Fibroblast of lung (primary cell): ENCODE measurements at regions not wholly inside any gene's neighbourhood (a gene's known extent, or its start where the extent isn't known, plus 50 kb on each side); places are given as distances from the start of the nearest gene placed in this dataset.

Experiments used
- DNase-seq, 2 donors: peaks; one replicate each; pipeline versions ENCODE4 v3.0.0 to v3.0.0-alpha.2; 2010; ENCODE audit warnings: low read depth in 2 of 2
- H2AFZ ChIP-seq: 2 replicates; pipeline ENCODE4 v1.5.1; 2012; ENCODE audit warnings: low read length, control low read depth, inconsistent platforms
- H3K27ac ChIP-seq: 2 replicates; pipeline ENCODE4 v1.5.1; 2011; ENCODE audit warnings: low read length, control low read depth; ENCODE audit not compliant: insufficient read depth
- H3K27me3 ChIP-seq: 2 replicates; pipeline ENCODE4 v1.5.1; 2011; ENCODE audit warnings: mild to moderate bottlenecking, low read length; ENCODE audit not compliant: control insufficient read depth, insufficient read depth
- H3K36me3 ChIP-seq: 2 replicates; pipeline ENCODE4 v1.5.1; 2011; ENCODE audit warnings: low read length; ENCODE audit not compliant: control insufficient read depth, insufficient read depth
- H3K4me1 ChIP-seq: 2 replicates; pipeline ENCODE4 v1.5.1; 2011; ENCODE audit warnings: low read length; ENCODE audit not compliant: control insufficient read depth, insufficient read depth; ENCODE audit errors: extremely low read depth
- H3K4me2 ChIP-seq: 2 replicates; pipeline ENCODE4 v1.5.1; 2011; ENCODE audit warnings: low read length, control low read depth; ENCODE audit not compliant: insufficient read depth; ENCODE audit errors: extremely low read depth
- H3K4me3 ChIP-seq, 4 experiments: fragments of 200-600 bp in 1 of 4; sonication (generic) in 1 of 4; replicated peaks in 1 of 4; 2 replicates each; pipeline ENCODE4 v1.5.1; 2011 to 2016; ENCODE audit warnings: low read length in 4 of 4, low read depth in 3 of 4, mild to moderate bottlenecking in 3 of 4, control low read depth in 2 of 4, inconsistent platforms in 1 of 4, mixed read lengths in 1 of 4; ENCODE audit not compliant: insufficient read depth in 1 of 4; ENCODE audit errors: control extremely low read depth in 1 of 4
- H3K79me2 ChIP-seq: 2 replicates; pipeline ENCODE4 v1.5.1; 2012; ENCODE audit warnings: mild to moderate bottlenecking, low read length, inconsistent platforms; ENCODE audit not compliant: control insufficient read depth, insufficient read depth
- H3K9ac ChIP-seq: 2 replicates; pipeline ENCODE4 v1.5.1; 2011; ENCODE audit warnings: mild to moderate bottlenecking, low read length, control low read depth; ENCODE audit not compliant: insufficient read depth
- H3K9me3 ChIP-seq: 2 replicates; pipeline ENCODE4 v1.5.1; 2012; ENCODE audit warnings: low read depth, low read length; ENCODE audit not compliant: control insufficient read depth, insufficient read depth
- H4K20me1 ChIP-seq: 2 replicates; pipeline ENCODE4 v1.5.1; 2011; ENCODE audit warnings: low read length; ENCODE audit not compliant: control insufficient read depth, insufficient read depth; ENCODE audit errors: extremely low read depth
- EZH2 ChIP-seq: IDR thresholded peaks from 2 replicates; pipeline ENCODE4 v1.5.1; 2012; ENCODE audit warnings: low read length, control low read depth, mild to moderate bottlenecking; ENCODE audit errors: missing control alignments
- TF ChIP-seq, protein P1 (sequence below), 2 donors: IDR thresholded peaks in 1 of 2; conservative IDR thresholded peaks in 1 of 2; 1 replicate in 1 of 2; 2 replicates in 1 of 2; pipeline ENCODE4 v1.5.1; 2011 to 2012; ENCODE audit warnings: low read length in 2 of 2, control low read depth in 1 of 2, inconsistent platforms in 1 of 2, low read depth in 1 of 2, mild to moderate bottlenecking in 1 of 2

DNA sequence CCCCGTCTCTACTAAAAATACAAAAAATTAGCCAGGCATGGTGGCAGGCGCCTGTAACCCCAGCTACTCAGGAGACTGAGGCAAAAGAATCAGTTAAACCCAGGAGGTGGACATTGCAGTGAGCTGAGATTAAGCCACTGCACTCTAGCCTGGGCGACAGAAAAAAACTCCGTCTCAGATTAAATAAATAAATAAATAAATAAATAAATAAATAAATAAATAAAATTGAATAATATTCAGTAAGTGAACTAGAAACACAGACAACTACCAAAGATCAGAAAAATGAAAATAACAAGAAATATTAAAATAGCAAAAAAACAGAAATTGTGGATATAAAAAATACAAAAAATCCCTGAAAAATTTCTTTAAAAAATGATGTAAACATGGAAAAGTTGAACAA is 172.4 kb downstream of the ZNF486 start:
- no peaks in the 10 kb centered on the region for H3K9me3 ChIP-seq
- H3K4me1 ChIP-seq: no peaks in the 10 kb centered on the region
- H3K36me3 ChIP-seq: no peaks in the 10 kb centered on the region
- no peak overlapping the region for H3K9ac ChIP-seq
- no peaks in the 10 kb centered on the region for H3K27me3 ChIP-seq
- H3K27ac ChIP-seq: no peak overlapping the region
- H2AFZ ChIP-seq: no peak overlapping the region
- H3K4me2 ChIP-seq: no peak overlapping the region
- no peak for DNase-seq
- no peak for TF ChIP-seq EZH2
- TF ChIP-seq, protein P1, sequence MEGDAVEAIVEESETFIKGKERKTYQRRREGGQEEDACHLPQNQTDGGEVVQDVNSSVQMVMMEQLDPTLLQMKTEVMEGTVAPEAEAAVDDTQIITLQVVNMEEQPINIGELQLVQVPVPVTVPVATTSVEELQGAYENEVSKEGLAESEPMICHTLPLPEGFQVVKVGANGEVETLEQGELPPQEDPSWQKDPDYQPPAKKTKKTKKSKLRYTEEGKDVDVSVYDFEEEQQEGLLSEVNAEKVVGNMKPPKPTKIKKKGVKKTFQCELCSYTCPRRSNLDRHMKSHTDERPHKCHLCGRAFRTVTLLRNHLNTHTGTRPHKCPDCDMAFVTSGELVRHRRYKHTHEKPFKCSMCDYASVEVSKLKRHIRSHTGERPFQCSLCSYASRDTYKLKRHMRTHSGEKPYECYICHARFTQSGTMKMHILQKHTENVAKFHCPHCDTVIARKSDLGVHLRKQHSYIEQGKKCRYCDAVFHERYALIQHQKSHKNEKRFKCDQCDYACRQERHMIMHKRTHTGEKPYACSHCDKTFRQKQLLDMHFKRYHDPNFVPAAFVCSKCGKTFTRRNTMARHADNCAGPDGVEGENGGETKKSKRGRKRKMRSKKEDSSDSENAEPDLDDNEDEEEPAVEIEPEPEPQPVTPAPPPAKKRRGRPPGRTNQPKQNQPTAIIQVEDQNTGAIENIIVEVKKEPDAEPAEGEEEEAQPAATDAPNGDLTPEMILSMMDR (conservative IDR thresholded peaks at IDR 0.05 in 1 of 2, IDR thresholded peaks at IDR 0.05 in 1 of 2; ENCODE audit: low read depth in 1 of 2, low read length in 2 of 2): no peak
- no peak overlapping the region for H3K4me3 ChIP-seq
- no peaks in the 10 kb centered on the region for H3K79me2 ChIP-seq
- H4K20me1 ChIP-seq: no peaks in the 10 kb centered on the region

DNA sequence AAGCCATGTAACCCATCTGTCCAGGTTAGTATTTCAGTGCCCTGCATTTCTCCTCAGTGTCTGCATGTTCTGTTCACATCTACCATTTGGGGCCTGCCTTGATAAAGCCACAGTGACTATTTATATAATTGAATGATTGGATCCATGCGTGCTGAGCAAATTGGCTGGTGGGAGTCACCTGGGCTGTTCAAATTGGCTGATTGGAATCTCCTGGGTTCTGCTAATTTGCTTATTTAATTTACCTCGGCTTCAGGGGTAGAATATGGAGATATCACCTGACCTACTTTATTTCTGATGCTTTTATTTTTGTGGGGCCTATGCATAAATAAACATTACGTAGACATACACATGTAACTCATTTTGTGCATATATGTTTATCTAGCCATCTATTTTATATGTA is 167.7 kb downstream of the ZNF486 start:
- Histone ChIP-seq H3K27me3 (no peaks in the 10 kb centered on the region), H3K9ac (no peak overlapping the region), H3K36me3 (no peaks in the 10 kb centered on the region), H4K20me1 (no peaks in the 10 kb centered on the region), H2AFZ (no peak overlapping the region), H3K4me3 (no peak overlapping the region), H3K79me2 (no peaks in the 10 kb centered on the region), H3K9me3 (no peaks in the 10 kb centered on the region), H3K4me1 (no peaks in the 10 kb centered on the region), H3K4me2 (no peak overlapping the region), H3K27ac (no peak overlapping the region)
- no peak for TF ChIP-seq EZH2
- TF ChIP-seq, protein P1 (conservative IDR thresholded peaks at IDR 0.05 in 1 of 2, IDR thresholded peaks at IDR 0.05 in 1 of 2; ENCODE audit: low read depth in 1 of 2, low read length in 2 of 2): no peak
- no peak for DNase-seq

DNA sequence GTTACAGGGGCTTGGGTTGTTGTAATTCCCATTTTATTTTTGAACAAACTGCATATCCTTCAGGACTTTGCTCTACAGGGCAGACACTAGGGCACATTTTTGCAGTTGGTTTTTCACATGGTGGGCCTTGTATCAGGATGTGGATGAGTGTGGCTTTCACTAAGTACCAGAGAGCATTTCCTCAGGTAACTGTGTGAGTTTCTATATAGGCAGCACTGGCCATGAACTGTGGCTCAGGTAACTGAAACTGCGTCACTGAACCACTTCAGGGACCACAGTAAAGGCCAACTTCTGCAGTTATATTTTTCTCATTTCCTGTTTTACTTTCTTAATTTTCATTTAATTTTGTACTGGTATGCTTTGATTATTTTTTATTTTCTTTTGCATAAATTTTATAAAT is 166.5 kb downstream of the ZNF486 start:
- Histone ChIP-seq H3K27ac (no peak overlapping the region), H3K36me3 (no peaks in the 10 kb centered on the region), H3K4me2 (no peak overlapping the region), H3K79me2 (no peaks in the 10 kb centered on the region), H4K20me1 (no peaks in the 10 kb centered on the region), H3K4me1 (no peaks in the 10 kb centered on the region), H3K9ac (no peak overlapping the region), H3K4me3 (no peak overlapping the region), H3K27me3 (no peaks in the 10 kb centered on the region), H3K9me3 (no peaks in the 10 kb centered on the region), H2AFZ (no peak overlapping the region)
- DNase-seq: no peak
- no peak for TF ChIP-seq EZH2
- TF ChIP-seq, protein P1 (conservative IDR thresholded peaks at IDR 0.05 in 1 of 2, IDR thresholded peaks at IDR 0.05 in 1 of 2; ENCODE audit: low read depth in 1 of 2, low read length in 2 of 2): no peak
